Spleen (tissue), 11 donors: ENCODE measurements at regions not wholly inside any gene's neighbourhood (a gene's known extent, or its start where the extent isn't known, plus 50 kb on each side); places are given as distances from the start of the nearest gene placed in this dataset.
A peak's percentile ranks its signal among the peaks of the same experiment; 100 is the strongest.

ENCODE experiments used
- DNase-seq: peaks from one replicate; pipeline ENCODE4 v3.0.0-alpha.2; 2020
- H3K27ac ChIP-seq, 8 donors: fragments of 200-600 bp; sonication (generic) in 7 of 8; 1 replicate in 4 of 8; 2 replicates in 4 of 8; pipeline versions ENCODE4 v1.5.0 to v1.8.0; 2016 to 2021; ENCODE audit warnings: inconsistent platforms in 4 of 8, mild to moderate bottlenecking in 4 of 8, moderate library complexity in 1 of 8
- H3K27me3 ChIP-seq, 7 donors: fragments of 200-600 bp; sonication (generic) in 6 of 7; replicated peaks in 1 of 7; 1 replicate in 4 of 7; 2 replicates in 3 of 7; pipeline versions ENCODE4 v1.5.0 to v1.8.0; 2016 to 2021; ENCODE audit warnings: inconsistent platforms in 3 of 7, mild to moderate bottlenecking in 1 of 7
- H3K36me3 ChIP-seq, 6 donors: fragments of 200-600 bp; sonication (generic) in 5 of 6; 1 replicate in 4 of 6; 2 replicates in 2 of 6; pipeline versions ENCODE4 v1.5.0 to v1.8.0; 2016 to 2021; ENCODE audit warnings: inconsistent platforms in 2 of 6
- H3K4me1 ChIP-seq, 6 donors: fragments of 200-600 bp; sonication (generic) in 5 of 6; 1 replicate in 3 of 6; 2 replicates in 3 of 6; pipeline versions ENCODE4 v1.5.0 to v1.8.0; 2016 to 2021; ENCODE audit warnings: inconsistent platforms in 3 of 6
- H3K4me3 ChIP-seq, 8 donors: fragments of 200-600 bp; sonication (generic) in 7 of 8; 1 replicate in 4 of 8; 2 replicates in 4 of 8; pipeline versions ENCODE4 v1.5.0 to v1.8.0; 2016 to 2021; ENCODE audit warnings: inconsistent platforms in 4 of 8, mild to moderate bottlenecking in 4 of 8, moderate library complexity in 2 of 8
- H3K9me3 ChIP-seq, 8 donors: fragments of 200-600 bp; sonication (generic) in 7 of 8; 1 replicate in 4 of 8; 2 replicates in 4 of 8; pipeline versions ENCODE4 v1.5.0 to v1.8.0; 2016 to 2021; ENCODE audit warnings: inconsistent platforms in 4 of 8
- CTCF ChIP-seq, 11 experiments: fragments of 200-600 bp in 7 of 11; fragments of 450-650 bp in 4 of 11; sonication (generic) in 4 of 11; IDR thresholded peaks in 8 of 11; conservative IDR thresholded peaks in 3 of 11; 1 replicate in 7 of 11; 2 replicates in 4 of 11; pipeline versions ENCODE4 v1.4.0 to v1.8.0; 2016 to 2021; ENCODE audit warnings: antibody characterized with exemption in 11 of 11, inconsistent platforms in 4 of 11, mild to moderate bottlenecking in 1 of 11
- POLR2A ChIP-seq, 3 donors: fragments of 450-650 bp; IDR thresholded peaks; one replicate each; pipeline ENCODE4 v1.5.1; 2017; ENCODE audit warnings: antibody characterized with exemption in 3 of 3, mild to moderate bottlenecking in 1 of 3
- POLR2AphosphoS5 ChIP-seq, 3 donors: sonication (generic); formaldehyde crosslinking; IDR thresholded peaks; one replicate each; pipeline ENCODE4 v1.5.1; 2017; ENCODE audit warnings: antibody characterized with exemption in 3 of 3
- WGBS, 5 donors: extraction: QIAGEN DNeasy Blood & Tissue Kit in 3 of 5; methylation state at CpG; one replicate each; pipeline versions ENCODE4 v1.1.5 to v1.1.7; 2013 to 2018; 5-methylcytosine and 5-hydroxymethylcytosine counted together
- intact Hi-C: fragments of 100-400 bp; cut with DNase I; formaldehyde crosslinking; loops from one replicate; pipeline ENCODE4 v1.15.0; 2023; ENCODE audit warnings: low total_unique reads
- donor health status: healthy with polysubstance abuse.
- donor health status: DM: no; HTN: no; CAD: no; lungs with moderate emphysema.
- donor health status: DM: no; HTN: no; CAD: no.
- donor health status: Bipolar disorder and iron deficiency.
- donor health status: healthy.
- donor health status: DM: no; HTN: no; CAD: no.
- donor health status: DM: yes; HTN: yes; CAD: no.

- Histone ChIP-seq H3K27me3 (no peaks in the 10 kb centered on the region), H3K4me1 (peaks cover 0 to 15% (median 0%) of the 10 kb centered on the region in 6 donors), H3K36me3 (no peaks in the 10 kb centered on the region), H3K27ac (no peak overlapping the region), H3K9me3 (no peaks in the 10 kb centered on the region), H3K4me3 (no peak overlapping the region)
- intact Hi-C loops = loop anchor here (5.0 kb wide), 1 partner anchor 398 kb away; no protein-coding TSS in a partner anchor
- TF ChIP-seq POLR2A (IDR thresholded peaks at IDR 0.05) = no peak
- TF ChIP-seq POLR2AphosphoS5 (IDR thresholded peaks at IDR 0.05) = no peak
- 27 to 55% (median 48%) methylated on average over 1 of the region's 1 CpG for WGBS, 5 donors
- no peak for DNase-seq
These were observed 60.0 kb downstream of the RPL22L1 start for GRCh38 chr3:170809975-170810357.

- Histone ChIP-seq H3K9me3 (no peaks in the 10 kb centered on the region), H3K27me3 (peaks cover 0 to 2% (median 0%) of the 10 kb centered on the region in 7 donors), H3K36me3 (no peaks in the 10 kb centered on the region), H3K4me3 (no peak overlapping the region), H3K27ac (no peak overlapping the region), H3K4me1 (peaks cover 0 to 15% (median 0%) of the 10 kb centered on the region in 6 donors)
- intact Hi-C loops = no loop called here
- 76 to 81% (median 79%) methylated on average over 14 of the region's 14 CpGs for WGBS, 5 donors
- TF ChIP-seq POLR2A (IDR thresholded peaks at IDR 0.05) = no peak
- no peak for TF ChIP-seq POLR2AphosphoS5 (IDR thresholded peaks at IDR 0.05)
- peak in 2 of 11 experiments; percentile 1 to 28 for TF ChIP-seq CTCF (IDR thresholded peaks at IDR 0.05 in 8 of 11, conservative IDR thresholded peaks at IDR 0.05 in 3 of 11)
- no peak for DNase-seq
These were observed 60.7 kb downstream of the RPL22L1 start for GRCh38 chr3:170809007-170809974.

GRCh38 chr3:170808041-170808440 lies 62.0 kb downstream of the RPL22L1 start:
- 84 to 86% (median 86%) methylated on average over 5 of the region's 5 CpGs for WGBS, 5 donors
- no peak overlapping the region for H3K27ac ChIP-seq
- DNase-seq = no peak
- no peaks in the 10 kb centered on the region for H3K9me3 ChIP-seq
- TF ChIP-seq POLR2A (IDR thresholded peaks at IDR 0.05) = no peak
- TF ChIP-seq POLR2AphosphoS5 (IDR thresholded peaks at IDR 0.05) = no peak
- no peak for TF ChIP-seq CTCF (IDR thresholded peaks at IDR 0.05 in 8 of 11, conservative IDR thresholded peaks at IDR 0.05 in 3 of 11)
- peaks cover 0 to 15% (median 0%) of the 10 kb centered on the region in 6 donors for H3K4me1 ChIP-seq
- intact Hi-C loops = no loop called here
- H3K27me3 ChIP-seq = peaks cover 0 to 10% (median 0%) of the 10 kb centered on the region in 7 donors
- H3K36me3 ChIP-seq = no peaks in the 10 kb centered on the region
- no peak overlapping the region for H3K4me3 ChIP-seq

GRCh38 chr3:170806676-170807075 lies 63.3 kb downstream of the RPL22L1 start:
- Histone ChIP-seq H3K27ac (no peak overlapping the region), H3K36me3 (no peaks in the 10 kb centered on the region), H3K4me3 (no peak overlapping the region), H3K9me3 (no peaks in the 10 kb centered on the region), H3K4me1 (peaks cover 0 to 4% (median 0%) of the 10 kb centered on the region in 6 donors), H3K27me3 (peaks cover 0 to 18% (median 0%) of the 10 kb centered on the region in 7 donors)
- WGBS, 5 donors = 82 to 91% (median 88%) methylated on average over 2 of the region's 2 CpGs
- DNase-seq = no peak
- intact Hi-C loops = no loop called here
- no peak for TF ChIP-seq CTCF (IDR thresholded peaks at IDR 0.05 in 8 of 11, conservative IDR thresholded peaks at IDR 0.05 in 3 of 11)
